ENCODE measurements at regions not wholly inside any gene's neighbourhood (a gene's known extent, or its start where the extent isn't known, plus 50 kb on each side); places are given as distances from the start of the nearest gene placed in this dataset.
A peak's percentile ranks its signal among the peaks of the same experiment; 100 is the strongest.

DNA sequence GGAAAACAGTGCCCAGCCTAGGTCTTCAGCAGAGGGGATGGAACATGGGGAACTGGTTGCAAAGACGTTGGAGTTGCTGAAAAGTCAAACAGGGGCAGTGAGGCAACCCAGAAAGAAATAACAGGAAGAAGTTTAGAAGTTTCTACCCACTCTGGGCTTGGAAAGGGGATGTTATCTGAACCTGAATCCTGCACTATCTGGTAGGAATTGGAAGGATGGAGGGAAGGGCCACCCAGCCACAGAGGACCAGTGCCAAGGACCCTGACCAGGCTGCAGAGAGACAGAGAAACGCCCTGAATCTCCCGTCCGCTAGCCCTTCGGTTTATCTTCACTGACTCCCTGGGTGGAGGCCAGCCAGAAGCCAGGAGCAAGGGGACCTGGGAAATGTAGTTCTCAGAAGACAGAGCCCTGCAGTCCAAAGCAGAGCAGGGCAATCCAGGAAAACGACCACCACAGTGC is 217.3 kb upstream of the RREB1 start:
- Histone ChIP-seq H3K9me3 (no peaks in the 10 kb centered on the region), H3K4me3 (no peak overlapping the region), H3K4me1 (no peaks in the 10 kb centered on the region), H3K27ac (peak overlapping the region in 1 of 4 donors; percentile 19), H3K27me3 (no peaks in the 10 kb centered on the region), H3K36me3 (no peaks in the 10 kb centered on the region)
- intact Hi-C loops (cut with DNase I), result no loop called here
- TF ChIP-seq CTCF (IDR thresholded peaks at IDR 0.05), result no peak
- WGBS, 2 donors, result 7 to 11% methylated on average over 6 of the region's 6 CpGs
- ATAC-seq (peak; percentile 78 to 82 (median 80)), FAIRE-seq (no peak), DNase-seq (peak in 4 of 6 donors; percentile 25 to 56 (median 36))

- no peak overlapping the region for H3K4me3 ChIP-seq
Measured at GRCh38 chr6:6891125-6891721, 216.5 kb upstream of the RREB1 start.

DNA sequence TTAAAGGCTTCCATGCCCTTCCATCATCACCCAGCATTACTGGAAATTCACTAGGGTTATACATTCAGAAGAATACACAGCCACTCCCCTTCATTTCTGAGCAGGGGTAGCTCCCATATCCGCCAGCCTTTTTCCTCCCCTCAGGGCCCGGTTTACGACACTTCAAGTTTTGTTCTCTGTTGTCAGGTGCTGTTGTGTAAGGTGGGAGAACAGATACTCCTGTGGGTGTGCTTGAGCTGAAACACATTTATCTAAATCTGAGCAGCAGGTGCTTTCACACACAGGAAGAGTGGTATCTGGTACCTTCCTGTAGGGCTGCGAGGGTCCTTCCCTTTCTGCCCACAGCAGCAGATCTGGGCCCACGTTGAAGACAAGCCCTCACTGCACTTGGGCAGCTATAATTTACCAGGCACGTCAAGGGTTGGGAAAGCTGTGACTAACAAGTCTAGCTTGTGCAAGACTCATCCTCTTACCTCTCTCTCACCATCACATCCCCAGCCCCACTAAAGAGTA is 215.8 kb upstream of the RREB1 start:
- Histone ChIP-seq H3K27ac (no peak overlapping the region), H3K4me3 (no peak overlapping the region), H3K9me3 (no peaks in the 10 kb centered on the region), H3K4me1 (no peaks in the 10 kb centered on the region), H3K36me3 (no peaks in the 10 kb centered on the region), H3K27me3 (no peaks in the 10 kb centered on the region)
- TF ChIP-seq CTCF (IDR thresholded peaks at IDR 0.05), result no peak
- ATAC-seq (no peak), DNase-seq (peak in 1 of 6 donors; percentile 14), FAIRE-seq (no peak)
- 80% methylated on average over 6 of the region's 6 CpGs for WGBS, 2 donors
- intact Hi-C loops (cut with DNase I), result no loop called here

More at GRCh38 chr6:6891125-6891721, 216.5 kb upstream of the RREB1 start:
- Histone ChIP-seq H3K9me3 (no peaks in the 10 kb centered on the region), H3K27ac (peak overlapping the region in 1 of 4 donors; percentile 19), H3K4me1 (no peaks in the 10 kb centered on the region), H3K27me3 (no peaks in the 10 kb centered on the region), H3K36me3 (no peaks in the 10 kb centered on the region)
- no peak for TF ChIP-seq CTCF (IDR thresholded peaks at IDR 0.05)
- intact Hi-C loops (cut with DNase I), result no loop called here
- WGBS, 2 donors, result 71 to 73% methylated on average over 8 of the region's 8 CpGs
- DNase-seq (peak in 1 of 6 donors; percentile 20), FAIRE-seq (no peak), ATAC-seq (peak; percentile 26 to 79 (median 50))

DNA sequence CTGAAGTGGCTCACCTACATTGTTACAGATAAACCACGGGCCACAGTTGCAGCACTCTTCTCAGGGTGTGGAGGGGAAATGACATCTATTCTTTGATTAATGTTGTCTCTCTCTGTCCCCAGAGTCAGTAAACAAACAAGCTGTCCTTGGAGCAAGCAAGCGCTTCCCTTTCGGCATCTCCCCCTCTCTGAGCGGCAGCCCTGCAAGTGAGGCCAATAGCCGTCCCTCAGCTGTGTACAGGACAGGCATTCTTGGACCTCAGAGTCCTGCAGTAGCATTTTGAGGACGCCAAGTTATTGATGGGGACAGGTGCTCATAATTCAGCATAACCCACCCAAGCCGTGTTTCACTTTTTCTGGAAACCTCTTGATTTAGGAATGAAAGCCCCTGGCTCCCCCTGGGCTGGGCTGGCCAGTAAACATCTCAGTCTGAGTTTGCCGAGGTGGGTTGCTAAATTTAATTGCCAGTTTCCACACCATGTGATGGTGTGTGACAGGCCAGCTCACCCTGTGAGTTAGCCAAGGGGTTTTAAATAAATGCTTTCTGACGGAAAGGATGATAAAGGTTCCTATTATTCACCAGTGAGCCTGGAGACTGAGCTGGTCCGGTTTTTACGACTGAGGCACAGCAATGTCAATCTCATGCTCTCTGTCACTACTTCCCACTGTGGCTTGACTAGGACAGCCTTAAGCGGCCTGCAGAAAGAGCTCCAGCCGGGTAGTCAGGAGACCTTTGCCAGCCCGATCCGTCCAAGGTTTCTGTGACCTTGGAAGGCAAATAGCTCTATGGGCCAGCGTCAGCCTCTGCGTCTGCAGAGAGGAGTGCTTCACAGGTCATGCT is 214.8 kb upstream of the RREB1 start:
- DNase-seq, result peak in 1 of 6 donors; percentile 35
- H3K4me1 ChIP-seq, result no peaks in the 10 kb centered on the region
- H3K36me3 ChIP-seq, result no peaks in the 10 kb centered on the region
- no peak overlapping the region for H3K27ac ChIP-seq
- peak in 2 of 4 donors; percentile 20 to 24 for ATAC-seq
- intact Hi-C loops (cut with DNase I), result no loop called here
- H3K9me3 ChIP-seq, result no peaks in the 10 kb centered on the region
- no peak for FAIRE-seq
- 52 to 54% methylated on average over 17 of the region's 17 CpGs for WGBS, 2 donors
- no peak for TF ChIP-seq CTCF (IDR thresholded peaks at IDR 0.05)
- H3K27me3 ChIP-seq, result no peaks in the 10 kb centered on the region
- no peak overlapping the region for H3K4me3 ChIP-seq

Data from pancreas (tissue), 10 donors.